ENCODE measurements at regions not wholly inside any gene's neighbourhood (a gene's known extent, or its start where the extent isn't known, plus 50 kb on each side); places are given as distances from the start of the nearest gene placed in this dataset.

DNA sequence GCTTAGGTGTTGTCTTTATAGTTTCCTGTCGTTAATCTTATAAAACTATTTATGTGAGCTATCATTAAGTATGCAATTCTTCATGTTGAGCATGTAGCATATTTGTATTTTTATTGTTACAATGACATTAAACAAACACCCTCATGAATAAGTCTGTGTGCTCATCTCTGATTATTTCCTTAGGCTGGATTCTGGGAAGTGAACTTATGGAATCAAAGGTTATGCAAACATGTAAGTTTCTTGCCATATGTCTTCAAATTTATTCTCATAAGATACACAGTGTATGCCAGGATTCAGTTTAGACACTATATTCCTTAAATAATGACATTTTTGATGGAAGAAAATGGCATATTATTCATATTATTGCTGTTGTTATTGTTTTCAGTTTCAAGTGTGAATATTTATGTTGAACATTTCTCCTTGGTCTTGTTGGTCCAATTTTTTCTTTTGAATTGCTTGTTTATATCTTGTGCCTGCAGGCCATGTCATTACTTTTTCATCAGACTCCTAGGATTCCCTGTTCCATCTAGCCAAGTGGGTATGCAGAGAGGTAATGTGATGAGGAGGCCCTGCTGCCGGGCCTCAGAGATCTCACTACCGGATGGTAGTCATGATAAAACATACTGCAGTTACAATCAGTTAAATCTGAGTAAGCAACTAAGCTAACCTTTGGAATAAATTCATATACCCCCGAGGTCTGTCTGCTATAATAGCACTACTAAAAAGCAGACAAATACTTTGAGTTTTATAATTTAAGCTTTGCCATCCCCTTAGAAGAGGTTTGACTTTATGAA is 684.3 kb upstream of the SGO1 start:
- TF ChIP-seq POLR2A (IDR thresholded peaks at IDR 0.05) = no peak
- TF ChIP-seq, protein P1, sequence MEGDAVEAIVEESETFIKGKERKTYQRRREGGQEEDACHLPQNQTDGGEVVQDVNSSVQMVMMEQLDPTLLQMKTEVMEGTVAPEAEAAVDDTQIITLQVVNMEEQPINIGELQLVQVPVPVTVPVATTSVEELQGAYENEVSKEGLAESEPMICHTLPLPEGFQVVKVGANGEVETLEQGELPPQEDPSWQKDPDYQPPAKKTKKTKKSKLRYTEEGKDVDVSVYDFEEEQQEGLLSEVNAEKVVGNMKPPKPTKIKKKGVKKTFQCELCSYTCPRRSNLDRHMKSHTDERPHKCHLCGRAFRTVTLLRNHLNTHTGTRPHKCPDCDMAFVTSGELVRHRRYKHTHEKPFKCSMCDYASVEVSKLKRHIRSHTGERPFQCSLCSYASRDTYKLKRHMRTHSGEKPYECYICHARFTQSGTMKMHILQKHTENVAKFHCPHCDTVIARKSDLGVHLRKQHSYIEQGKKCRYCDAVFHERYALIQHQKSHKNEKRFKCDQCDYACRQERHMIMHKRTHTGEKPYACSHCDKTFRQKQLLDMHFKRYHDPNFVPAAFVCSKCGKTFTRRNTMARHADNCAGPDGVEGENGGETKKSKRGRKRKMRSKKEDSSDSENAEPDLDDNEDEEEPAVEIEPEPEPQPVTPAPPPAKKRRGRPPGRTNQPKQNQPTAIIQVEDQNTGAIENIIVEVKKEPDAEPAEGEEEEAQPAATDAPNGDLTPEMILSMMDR (IDR thresholded peaks at IDR 0.05) = no peak

Data from thyroid gland (tissue), 4 donors.